Neural progenitor cell (in vitro differentiated cells): ENCODE measurements at regions not wholly inside any gene's neighbourhood (a gene's known extent, or its start where the extent isn't known, plus 50 kb on each side); places are given as distances from the start of the nearest gene placed in this dataset.

Experiments used
- DNase-seq: peaks from one replicate; pipeline ENCODE4 v3.0.0-alpha.2; 2016; ENCODE audit warnings: low spot score
- H2AFZ ChIP-seq: fragments of 200-600 bp; sonication (generic); replicated peaks from 2 replicates; pipeline ENCODE4 v1.6.1; 2016; ENCODE audit warnings: antibody characterized with exemption
- H3F3A ChIP-seq: fragments of 200-600 bp; sonication (generic); 2 replicates; pipeline ENCODE4 v1.6.1; 2016; ENCODE audit warnings: antibody characterized with exemption, low read depth
- H3K27ac ChIP-seq: fragments of 200-600 bp; sonication (generic); 2 replicates; pipeline ENCODE4 v1.5.1; 2016; ENCODE audit warnings: mild to moderate bottlenecking
- H3K27me3 ChIP-seq: fragments of 200-600 bp; sonication (generic); 2 replicates; pipeline ENCODE4 v1.6.1; 2016; ENCODE audit warnings: mild to moderate bottlenecking, moderate library complexity
- H3K36me3 ChIP-seq: fragments of 200-600 bp; sonication (generic); 2 replicates; pipeline ENCODE4 v1.5.1; 2016
- H3K4me1 ChIP-seq: fragments of 200-600 bp; sonication (generic); 2 replicates; pipeline ENCODE4 v1.6.1; 2016; ENCODE audit warnings: mixed run types
- H3K4me2 ChIP-seq: fragments of 200-600 bp; sonication (generic); 2 replicates; pipeline ENCODE4 v1.6.1; 2016
- H3K4me3 ChIP-seq: fragments of 200-600 bp; sonication (generic); 2 replicates; pipeline ENCODE4 v1.5.1; 2016
- H3K79me2 ChIP-seq: fragments of 200-600 bp; sonication (generic); 2 replicates; pipeline ENCODE4 v1.6.1; 2016; ENCODE audit warnings: low read depth
- H3K9ac ChIP-seq: fragments of 200-600 bp; sonication (generic); 2 replicates; pipeline ENCODE4 v1.6.1; 2016
- H3K9me3 ChIP-seq: fragments of 200-600 bp; sonication (generic); 2 replicates; pipeline ENCODE4 v1.5.1; 2016; ENCODE audit warnings: low read depth
- H4K20me1 ChIP-seq: fragments of 200-600 bp; sonication (generic); 2 replicates; pipeline ENCODE4 v1.6.1; 2016; ENCODE audit warnings: low read depth
- H3K27ac Mint-ChIP-seq: 3 replicates; pipeline ENCODE4 v1.8.0; 2021; ENCODE audit warnings: mixed read lengths
- H3K27me3 Mint-ChIP-seq: 2 replicates; pipeline ENCODE4 v1.8.0; 2022; ENCODE audit warnings: low read depth, mild to moderate bottlenecking, inconsistent platforms, moderate library complexity, mixed read lengths; ENCODE audit not compliant: insufficient read depth
- H3K36me3 Mint-ChIP-seq: 3 replicates; pipeline ENCODE4 v1.8.0; 2021; ENCODE audit warnings: mixed read lengths
- H3K4me1 Mint-ChIP-seq: 3 replicates; pipeline ENCODE4 v1.8.0; 2021; ENCODE audit warnings: mixed read lengths
- H3K4me3 Mint-ChIP-seq: 3 replicates; pipeline ENCODE4 v1.8.0; 2021; ENCODE audit warnings: mild to moderate bottlenecking, moderate library complexity, mixed read lengths
- H3K9me3 Mint-ChIP-seq: 3 replicates; pipeline ENCODE4 v1.8.0; 2020; ENCODE audit warnings: mixed read lengths
- CTCF ChIP-seq: fragments of 200-600 bp; sonication (generic); IDR thresholded peaks from 2 replicates; pipeline ENCODE4 v1.5.1; 2017; ENCODE audit warnings: antibody characterized with exemption, mild to moderate bottlenecking
- EZH2 ChIP-seq: fragments of 200-600 bp; sonication (generic); IDR thresholded peaks from 2 replicates; pipeline ENCODE4 v1.6.1; 2017; ENCODE audit warnings: antibody characterized with exemption, mild to moderate bottlenecking, moderate library complexity
- EZH2phosphoT487 ChIP-seq: fragments of 200-600 bp; sonication (generic); IDR thresholded peaks from 2 replicates; pipeline ENCODE4 v1.6.1; 2017; ENCODE audit warnings: antibody characterized with exemption

GRCh38 chr15:47516558-47516957 lies 200.7 kb upstream of the SEMA6D start:
- no peak overlapping the region for H3K27ac ChIP-seq
- H3K27me3 ChIP-seq: no peaks in the 10 kb centered on the region
- H3F3A ChIP-seq: no peaks in the 10 kb centered on the region
- no peak overlapping the region for H3K4me3 ChIP-seq
- peaks cover 3% of the 10 kb centered on the region for H3K9me3 Mint-ChIP-seq
- H4K20me1 ChIP-seq: no peaks in the 10 kb centered on the region
- TF ChIP-seq EZH2phosphoT487 (no peak), CTCF (no peak)
- peaks cover 7% of the 10 kb centered on the region for H3K27me3 Mint-ChIP-seq
- H3K27ac Mint-ChIP-seq: no peak overlapping the region
- DNase-seq: no peak
- H3K4me3 Mint-ChIP-seq: no peak overlapping the region
- H3K36me3 Mint-ChIP-seq: no peaks in the 10 kb centered on the region
- no peaks in the 10 kb centered on the region for H3K36me3 ChIP-seq
- no peak overlapping the region for H2AFZ ChIP-seq
- no peak overlapping the region for H3K4me2 ChIP-seq
- peaks cover 7% of the 10 kb centered on the region for H3K4me1 ChIP-seq
- no peaks in the 10 kb centered on the region for H3K79me2 ChIP-seq
- H3K4me1 Mint-ChIP-seq: peaks cover 18% of the 10 kb centered on the region
- H3K9me3 ChIP-seq: no peaks in the 10 kb centered on the region
- H3K9ac ChIP-seq: no peak overlapping the region

GRCh38 chr15:47516972-47517371 lies 200.3 kb upstream of the SEMA6D start:
- Mint-ChIP-seq H3K4me1 (peaks cover 18% of the 10 kb centered on the region), H3K27ac (no peak overlapping the region), H3K36me3 (peaks cover 1% of the 10 kb centered on the region), H3K4me3 (no peak overlapping the region), H3K27me3 (peaks cover 7% of the 10 kb centered on the region), H3K9me3 (peaks cover 4% of the 10 kb centered on the region)
- no peak for DNase-seq
- Histone ChIP-seq H3K36me3 (no peaks in the 10 kb centered on the region), H3K27me3 (no peaks in the 10 kb centered on the region), H4K20me1 (no peaks in the 10 kb centered on the region), H3K79me2 (no peaks in the 10 kb centered on the region), H2AFZ (no peak overlapping the region), H3K4me2 (no peak overlapping the region), H3K27ac (no peak overlapping the region), H3K9me3 (no peaks in the 10 kb centered on the region), H3K9ac (no peak overlapping the region), H3K4me1 (peaks cover 7% of the 10 kb centered on the region), H3K4me3 (no peak overlapping the region), H3F3A (no peaks in the 10 kb centered on the region)
- TF ChIP-seq EZH2phosphoT487: no peak

- Mint-ChIP-seq H3K27ac (no peak overlapping the region), H3K9me3 (peaks cover 8% of the 10 kb centered on the region), H3K4me1 (peaks cover 22% of the 10 kb centered on the region), H3K36me3 (peaks cover 1% of the 10 kb centered on the region), H3K27me3 (peaks cover 8% of the 10 kb centered on the region), H3K4me3 (no peak overlapping the region)
- Histone ChIP-seq H3K27me3 (no peaks in the 10 kb centered on the region), H3K4me3 (no peak overlapping the region), H3K79me2 (no peaks in the 10 kb centered on the region), H3K36me3 (no peaks in the 10 kb centered on the region), H3K27ac (no peak overlapping the region), H3K4me1 (peaks cover 7% of the 10 kb centered on the region), H4K20me1 (no peaks in the 10 kb centered on the region), H3F3A (no peaks in the 10 kb centered on the region), H2AFZ (no peak overlapping the region), H3K4me2 (no peak overlapping the region), H3K9me3 (no peaks in the 10 kb centered on the region), H3K9ac (no peak overlapping the region)
- TF ChIP-seq EZH2phosphoT487 (no peak), CTCF (no peak), EZH2 (no peak)
- DNase-seq: no peak
These were observed 199.6 kb upstream of the SEMA6D start for GRCh38 chr15:47517737-47518136.

- H3K27ac ChIP-seq: peak overlapping the region; percentile 68
- no peak overlapping the region for H2AFZ ChIP-seq
- no peaks in the 10 kb centered on the region for H4K20me1 ChIP-seq
- peak; percentile 72 for DNase-seq
- H3K36me3 Mint-ChIP-seq: peaks cover 1% of the 10 kb centered on the region
- H3K4me1 ChIP-seq: peaks cover 27% of the 10 kb centered on the region
- TF ChIP-seq EZH2phosphoT487 (no peak), EZH2 (no peak), CTCF (no peak)
- peaks cover 10% of the 10 kb centered on the region for H3K27me3 Mint-ChIP-seq
- H3K4me1 Mint-ChIP-seq: peaks cover 47% of the 10 kb centered on the region
- H3K4me3 ChIP-seq: no peak overlapping the region
- no peaks in the 10 kb centered on the region for H3K27me3 ChIP-seq
- H3K9me3 Mint-ChIP-seq: peaks cover 8% of the 10 kb centered on the region
- H3K36me3 ChIP-seq: no peaks in the 10 kb centered on the region
- no peak overlapping the region for H3K4me3 Mint-ChIP-seq
- H3K9me3 ChIP-seq: no peaks in the 10 kb centered on the region
- H3K27ac Mint-ChIP-seq: peak overlapping the region; percentile 68
- peak overlapping the region; percentile 50 for H3K4me2 ChIP-seq
- H3F3A ChIP-seq: peaks cover 5% of the 10 kb centered on the region
- no peaks in the 10 kb centered on the region for H3K79me2 ChIP-seq
- no peak overlapping the region for H3K9ac ChIP-seq
These were observed 193.4 kb upstream of the SEMA6D start for GRCh38 chr15:47523681-47524475.
